ENCODE measurements at regions not wholly inside any gene's neighbourhood (a gene's known extent, or its start where the extent isn't known, plus 50 kb on each side); places are given as distances from the start of the nearest gene placed in this dataset.

DNA sequence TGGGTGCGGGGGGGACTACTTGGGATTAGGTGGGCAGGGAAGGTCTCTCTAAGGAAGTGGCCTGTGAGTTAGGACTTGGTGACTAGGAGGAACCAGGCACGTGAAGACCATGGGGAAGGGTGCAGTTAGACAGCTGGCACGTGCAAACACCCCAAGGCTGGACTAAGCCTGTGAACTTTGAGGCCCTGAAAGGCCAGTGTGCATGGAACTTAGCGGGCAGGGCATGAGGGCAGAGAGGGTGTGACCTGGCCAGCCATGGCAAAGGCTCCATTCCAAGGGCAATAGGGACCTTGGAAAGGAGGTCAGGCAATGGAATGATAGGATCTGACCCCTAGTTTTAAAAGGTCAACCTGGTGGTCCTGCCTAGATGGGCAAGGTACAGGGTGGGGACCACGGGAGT, 158.4 kb upstream of the PCBD1 start:
- no peak overlapping the region for H3K4me3 ChIP-seq (ENCODE audit: low read depth, low read length)
- TF ChIP-seq, protein P1, sequence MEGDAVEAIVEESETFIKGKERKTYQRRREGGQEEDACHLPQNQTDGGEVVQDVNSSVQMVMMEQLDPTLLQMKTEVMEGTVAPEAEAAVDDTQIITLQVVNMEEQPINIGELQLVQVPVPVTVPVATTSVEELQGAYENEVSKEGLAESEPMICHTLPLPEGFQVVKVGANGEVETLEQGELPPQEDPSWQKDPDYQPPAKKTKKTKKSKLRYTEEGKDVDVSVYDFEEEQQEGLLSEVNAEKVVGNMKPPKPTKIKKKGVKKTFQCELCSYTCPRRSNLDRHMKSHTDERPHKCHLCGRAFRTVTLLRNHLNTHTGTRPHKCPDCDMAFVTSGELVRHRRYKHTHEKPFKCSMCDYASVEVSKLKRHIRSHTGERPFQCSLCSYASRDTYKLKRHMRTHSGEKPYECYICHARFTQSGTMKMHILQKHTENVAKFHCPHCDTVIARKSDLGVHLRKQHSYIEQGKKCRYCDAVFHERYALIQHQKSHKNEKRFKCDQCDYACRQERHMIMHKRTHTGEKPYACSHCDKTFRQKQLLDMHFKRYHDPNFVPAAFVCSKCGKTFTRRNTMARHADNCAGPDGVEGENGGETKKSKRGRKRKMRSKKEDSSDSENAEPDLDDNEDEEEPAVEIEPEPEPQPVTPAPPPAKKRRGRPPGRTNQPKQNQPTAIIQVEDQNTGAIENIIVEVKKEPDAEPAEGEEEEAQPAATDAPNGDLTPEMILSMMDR (conservative IDR thresholded peaks at IDR 0.05; ENCODE audit: low read depth, low read length) = no peak
- DNase-seq (ENCODE audit: low read depth) = no peak

DNA sequence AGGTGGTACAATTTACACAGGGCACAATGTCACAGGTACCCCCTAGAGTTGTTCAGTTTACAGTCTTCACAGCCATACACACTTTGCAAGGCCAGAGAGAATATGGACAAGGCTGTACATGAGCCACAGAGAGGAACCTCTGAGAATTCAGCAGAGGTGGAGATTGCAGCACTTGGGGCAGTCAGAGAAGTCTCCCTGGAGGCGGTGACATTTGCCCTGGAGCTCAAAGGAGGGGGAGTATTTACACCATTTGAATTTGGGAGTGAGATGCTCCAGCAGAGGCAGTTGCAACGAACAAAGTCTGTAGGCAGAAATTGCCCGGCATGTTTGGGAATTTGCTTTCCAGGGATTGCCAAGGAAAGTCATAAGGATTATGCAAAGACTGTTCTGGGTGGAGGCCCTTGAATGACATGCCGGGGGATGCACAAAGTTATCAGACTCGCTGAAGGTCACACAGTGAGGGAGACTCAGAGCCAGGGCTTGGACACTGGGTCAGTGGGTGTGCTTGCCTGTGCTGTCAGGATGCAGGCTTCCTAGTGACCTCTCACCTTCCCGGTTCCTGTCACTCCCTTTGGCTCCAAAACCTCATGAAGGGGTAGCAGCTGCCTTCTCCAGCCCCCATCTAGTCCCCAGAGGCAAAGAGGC, 160.7 kb upstream of the PCBD1 start:
- no peak for DNase-seq (ENCODE audit: low read depth)
- TF ChIP-seq, protein P1 (conservative IDR thresholded peaks at IDR 0.05; ENCODE audit: low read depth, low read length) = no peak
- no peak overlapping the region for H3K4me3 ChIP-seq (ENCODE audit: low read depth, low read length)

DNA sequence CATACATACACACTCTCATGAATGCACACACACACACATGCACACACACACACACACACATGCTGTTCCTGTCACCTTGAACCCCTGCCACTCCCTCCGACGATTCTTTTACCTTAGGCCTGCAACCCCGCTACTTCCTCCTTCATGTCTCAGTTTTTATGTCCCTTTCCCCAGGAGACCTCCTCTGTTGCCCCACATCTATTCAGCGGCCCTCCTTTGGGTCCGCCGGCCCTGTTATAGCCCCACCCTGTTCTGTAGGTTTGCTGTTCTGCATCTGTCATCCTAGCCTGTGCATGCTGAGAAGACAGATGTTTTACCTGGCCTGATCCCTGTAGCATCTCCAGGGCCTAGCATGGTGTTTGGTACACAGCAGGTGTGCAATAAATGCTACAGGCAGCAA, 161.6 kb upstream of the PCBD1 start:
- no peak overlapping the region for H3K4me3 ChIP-seq (ENCODE audit: low read depth, low read length)
- TF ChIP-seq, protein P1 (conservative IDR thresholded peaks at IDR 0.05; ENCODE audit: low read depth, low read length) = no peak

DNA sequence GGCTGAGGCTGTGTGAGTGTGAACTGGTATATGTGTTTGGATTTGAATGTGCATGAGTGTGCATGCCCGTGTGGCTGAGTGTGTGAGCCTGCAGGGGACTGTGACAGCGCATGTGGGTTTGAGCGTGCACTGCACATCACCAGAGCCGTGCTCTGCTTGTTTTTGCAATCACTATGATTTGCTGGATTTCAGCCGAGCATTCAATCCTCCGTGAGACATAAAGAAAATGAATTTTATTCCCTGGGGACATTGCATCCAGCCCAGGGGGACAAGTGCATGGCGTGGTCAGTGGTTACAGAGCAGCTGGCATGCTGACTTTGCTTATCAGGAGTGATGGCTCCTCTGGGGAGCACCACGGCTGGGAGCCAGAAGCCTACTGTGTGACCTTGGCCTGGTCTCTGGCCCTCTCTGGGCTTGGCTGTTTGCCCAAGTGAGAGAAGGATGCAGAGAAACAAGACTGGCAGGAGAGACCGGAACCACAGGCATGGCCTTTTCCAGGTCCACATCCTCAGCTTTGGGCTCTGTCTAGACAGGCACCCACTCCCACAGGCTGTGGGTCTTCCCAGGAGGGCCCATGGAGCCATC, 160.2 kb upstream of the UNC5B start:
- no peak overlapping the region for H3K4me3 ChIP-seq (ENCODE audit: low read depth, low read length)
- TF ChIP-seq, protein P1 (conservative IDR thresholded peaks at IDR 0.05; ENCODE audit: low read depth, low read length) = no peak
- peak; percentile 51 for DNase-seq (ENCODE audit: low read depth)

More for the DNA sequence above, 161.6 kb upstream of the PCBD1 start:
- no peak for DNase-seq (ENCODE audit: low read depth)

DNA sequence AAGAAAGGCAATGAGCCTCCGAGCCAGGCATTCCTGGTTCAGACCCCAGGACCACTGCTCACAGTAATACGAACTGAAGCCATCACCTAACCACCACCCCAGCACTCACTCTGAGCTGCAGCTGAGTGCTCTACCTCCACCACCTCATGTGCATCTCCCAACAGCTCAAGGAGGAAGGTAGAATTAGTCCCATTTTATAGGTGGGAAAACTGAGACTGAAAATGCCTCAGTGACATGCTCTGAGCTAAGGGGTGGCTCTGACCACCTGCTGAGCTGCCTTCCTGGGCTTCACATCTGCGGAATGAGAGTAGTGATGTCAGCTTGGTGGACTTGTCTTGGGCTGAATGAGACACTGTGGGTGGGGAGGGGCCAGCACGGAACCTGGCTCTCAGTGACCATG, 159.7 kb upstream of the UNC5B start:
- peak; percentile 4 for DNase-seq (ENCODE audit: low read depth)
- TF ChIP-seq, protein P1 (conservative IDR thresholded peaks at IDR 0.05; ENCODE audit: low read depth, low read length) = no peak
- no peak overlapping the region for H3K4me3 ChIP-seq (ENCODE audit: low read depth, low read length)

DNA sequence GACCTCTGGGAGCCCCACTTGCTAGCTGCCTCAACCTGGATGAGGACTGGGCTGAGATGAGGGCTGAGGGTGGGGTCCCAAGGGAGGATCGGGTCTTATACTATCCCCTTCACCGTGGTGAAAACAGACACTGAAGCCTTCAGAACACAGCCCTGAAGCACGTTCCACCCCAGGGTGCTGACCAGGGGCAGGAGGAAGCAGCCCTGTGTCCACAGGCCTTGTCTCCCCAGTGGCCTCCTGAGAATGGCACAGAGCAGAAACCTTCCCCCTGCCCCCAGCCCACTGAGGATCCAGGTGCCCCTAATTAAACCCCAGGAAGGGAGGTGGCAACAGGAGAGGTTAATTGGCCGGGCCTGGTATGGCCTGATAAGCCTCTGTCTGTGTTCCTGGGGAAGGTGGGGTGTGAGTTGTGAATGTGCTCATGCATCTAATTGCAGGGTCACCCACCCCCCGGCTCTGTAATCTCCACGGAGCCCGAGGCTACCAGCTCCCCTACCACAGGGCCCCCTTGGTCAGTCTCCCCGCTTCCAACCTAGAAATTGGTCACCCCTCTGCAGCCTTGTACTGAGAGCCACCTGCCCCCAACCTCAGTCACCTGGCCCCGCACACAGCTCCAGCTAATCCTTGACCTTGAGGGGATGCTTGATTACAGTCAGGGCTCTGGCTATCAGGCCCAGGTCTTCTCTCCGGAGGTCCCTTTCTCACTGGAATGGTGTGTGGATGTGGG, 159.0 kb upstream of the UNC5B start:
- no peak overlapping the region for H3K4me3 ChIP-seq (ENCODE audit: low read depth, low read length)
- no peak for DNase-seq (ENCODE audit: low read depth)
- TF ChIP-seq, protein P1 (conservative IDR thresholded peaks at IDR 0.05; ENCODE audit: low read depth, low read length) = no peak
